HG02938 (cell line): ENCODE measurements at regions not wholly inside any gene's neighbourhood (a gene's known extent, or its start where the extent isn't known, plus 50 kb on each side); places are given as distances from the start of the nearest gene placed in this dataset.
"Not testable (repeated sequence)": the region's sequence is repeated elsewhere in the genome, so short reads cannot be mapped to it uniquely, and the experiment has no call there.

Source experiments
- ATAC-seq: cut with Tn5 transposase; IDR thresholded peaks from one replicate; pipeline ENCODE4 v1.9.1; 2021; ENCODE audit warnings: mild to moderate bottlenecking, moderate library complexity; ENCODE audit not compliant: unreplicated experiment

DNA sequence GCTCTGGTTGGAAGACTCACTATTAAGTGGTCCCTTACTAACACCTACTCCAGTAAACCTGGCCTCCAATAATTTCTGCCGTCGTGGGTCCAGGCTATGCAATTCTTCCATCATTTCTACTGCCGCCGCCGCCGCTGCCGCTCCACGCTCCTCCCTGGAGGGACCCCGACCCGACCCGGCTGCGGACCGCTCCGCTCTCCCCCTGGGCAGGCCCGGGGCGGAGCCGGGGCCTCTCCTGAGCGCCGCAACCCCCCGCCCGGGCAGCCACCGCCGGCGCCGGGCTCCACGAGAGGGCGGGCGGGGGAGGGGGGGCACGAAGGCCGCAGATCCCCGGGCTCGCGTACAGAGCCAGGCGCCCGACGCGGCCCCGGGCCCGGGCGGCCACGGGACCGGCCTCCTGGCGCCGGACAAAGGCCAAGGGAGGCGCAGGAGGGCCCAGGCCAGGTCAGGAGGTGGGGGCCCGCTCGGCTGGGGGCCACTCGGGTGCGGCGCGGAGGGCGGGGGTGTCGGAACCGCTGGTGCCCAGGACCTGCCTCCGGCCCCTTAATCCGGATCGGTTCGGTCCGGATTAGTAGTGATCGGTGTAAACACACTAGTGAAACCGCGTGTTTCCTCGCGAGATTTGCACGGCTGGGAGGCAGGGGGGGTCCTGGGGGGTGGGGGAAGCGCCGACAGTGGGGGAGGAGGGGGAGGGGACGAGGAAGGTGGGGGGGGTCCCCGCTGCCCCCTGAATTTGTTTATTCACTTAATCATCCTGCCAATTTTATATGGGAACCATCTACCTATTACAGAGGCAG, 215.1 kb upstream of the CCL2 start:
- not testable (repeated sequence) for ATAC-seq

DNA sequence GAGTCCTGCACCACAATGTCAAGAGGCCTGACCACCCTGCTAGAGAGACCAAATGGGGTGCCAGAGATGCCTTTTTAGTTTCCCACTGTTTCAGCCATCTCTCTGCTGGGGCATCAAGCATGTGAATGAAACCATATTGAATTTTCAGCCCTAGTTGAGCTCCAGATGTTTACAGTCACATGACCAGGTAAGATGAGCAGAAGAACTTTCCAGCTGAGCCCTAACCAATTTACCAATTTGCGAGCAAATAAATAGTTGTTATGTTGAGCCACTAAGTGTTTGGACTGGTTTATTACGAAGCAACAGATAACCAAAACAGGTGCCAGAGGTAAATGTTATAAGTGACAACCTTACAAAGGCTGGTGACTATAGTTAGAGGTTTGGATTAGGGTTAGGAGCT, 209.1 kb upstream of the CCL2 start:
- no peak for ATAC-seq

GRCh38 chr17:34051046-34051445, 204.0 kb upstream of the CCL2 start:
- no peak for ATAC-seq

DNA sequence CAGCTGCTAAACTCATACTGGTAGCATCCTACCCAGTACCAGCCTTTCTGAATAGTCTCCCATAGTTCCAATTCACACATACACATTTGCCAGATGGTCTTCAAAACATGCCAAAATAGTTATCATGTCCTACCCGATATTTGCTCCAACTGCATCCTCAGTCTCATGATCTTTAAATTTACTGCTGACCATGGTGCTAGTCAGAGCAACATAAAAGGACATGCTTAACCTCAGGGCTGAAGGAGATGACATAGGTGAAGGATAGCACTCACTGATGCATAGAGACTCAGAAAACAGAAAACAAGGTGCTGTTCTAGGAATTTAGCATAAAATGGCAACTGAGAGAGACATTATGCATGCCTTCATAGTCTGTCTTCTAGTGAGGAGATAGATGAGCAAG, 200.6 kb upstream of the CCL2 start:
- ATAC-seq = no peak

DNA sequence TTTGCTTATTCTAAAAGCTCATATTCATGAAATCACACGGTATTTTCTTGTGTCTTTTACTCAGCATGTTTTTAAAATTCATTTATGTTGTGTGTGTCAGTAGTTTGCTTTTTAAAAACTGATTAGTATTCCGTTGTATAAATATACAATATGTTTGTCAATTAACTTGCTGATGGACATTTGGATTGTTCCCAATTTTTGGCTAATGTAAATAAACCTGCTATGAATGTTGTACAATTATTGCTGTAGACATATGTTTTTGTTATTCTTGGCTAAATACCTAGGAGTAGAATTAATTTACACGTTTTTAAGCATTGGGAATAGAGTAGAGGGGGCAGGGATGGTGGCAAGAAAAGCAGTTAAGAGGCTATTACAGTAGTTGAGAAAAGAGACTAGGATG, 199.5 kb upstream of the CCL2 start:
- no peak for ATAC-seq

DNA sequence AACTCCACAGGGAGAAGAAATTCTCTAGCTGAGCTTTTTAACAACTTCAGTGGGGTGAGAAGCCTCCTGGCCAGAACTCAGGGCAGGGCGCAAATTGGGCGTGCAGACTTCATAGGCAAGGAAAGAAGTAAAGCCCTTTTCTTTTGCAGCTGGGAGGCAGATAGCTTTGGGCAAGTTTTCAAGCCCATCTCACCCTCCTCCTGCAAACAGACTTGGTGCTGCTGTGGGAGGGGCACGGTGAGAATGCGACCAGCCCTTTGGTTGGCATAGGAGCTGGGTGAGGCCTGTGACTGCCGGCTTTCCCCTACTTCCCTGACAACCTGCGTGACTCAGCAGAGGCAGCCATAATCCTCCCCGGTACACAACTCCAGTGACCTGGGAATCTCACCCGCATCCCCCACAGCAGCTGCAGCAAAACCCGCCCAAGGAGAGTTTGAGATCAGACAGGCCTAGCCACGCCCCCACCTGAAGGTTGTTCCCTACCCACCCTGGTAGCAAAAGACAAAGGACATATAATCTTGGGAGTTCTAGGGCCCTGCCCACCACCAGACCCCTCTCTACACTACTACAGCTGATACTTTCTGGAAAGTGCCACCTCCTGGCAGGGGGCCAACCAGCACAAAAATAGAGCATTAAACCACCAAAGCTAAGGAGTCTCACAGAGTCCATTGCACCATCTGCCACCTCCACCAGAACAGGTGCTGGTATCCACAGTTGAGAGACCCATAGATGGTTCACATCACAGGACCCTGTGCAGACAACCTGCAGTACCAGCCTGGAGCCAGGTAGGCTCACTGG, 195.5 kb upstream of the CCL2 start:
- ATAC-seq = no peak

GRCh38 chr17:34066528-34066927, 188.6 kb upstream of the CCL2 start:
- no peak for ATAC-seq

DNA sequence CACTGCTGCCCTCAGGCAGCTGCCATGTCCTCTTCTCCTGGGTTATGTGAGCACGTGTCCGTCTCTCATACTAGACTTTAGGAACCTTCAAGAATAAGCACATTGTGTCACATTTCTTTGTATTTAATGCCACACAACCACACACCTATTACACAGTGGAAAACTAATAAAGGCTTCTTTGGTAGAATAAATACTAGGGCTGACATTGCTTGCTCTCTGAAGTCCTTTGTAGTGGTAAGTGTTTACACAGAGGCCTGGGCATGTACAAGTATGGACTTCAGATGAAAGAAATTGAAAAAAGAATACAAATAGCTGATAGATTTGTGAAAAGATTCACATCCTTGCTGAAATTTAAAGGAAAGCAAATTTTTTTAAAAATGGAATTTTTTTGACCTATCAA, 188.1 kb upstream of the CCL2 start:
- ATAC-seq = no peak

DNA sequence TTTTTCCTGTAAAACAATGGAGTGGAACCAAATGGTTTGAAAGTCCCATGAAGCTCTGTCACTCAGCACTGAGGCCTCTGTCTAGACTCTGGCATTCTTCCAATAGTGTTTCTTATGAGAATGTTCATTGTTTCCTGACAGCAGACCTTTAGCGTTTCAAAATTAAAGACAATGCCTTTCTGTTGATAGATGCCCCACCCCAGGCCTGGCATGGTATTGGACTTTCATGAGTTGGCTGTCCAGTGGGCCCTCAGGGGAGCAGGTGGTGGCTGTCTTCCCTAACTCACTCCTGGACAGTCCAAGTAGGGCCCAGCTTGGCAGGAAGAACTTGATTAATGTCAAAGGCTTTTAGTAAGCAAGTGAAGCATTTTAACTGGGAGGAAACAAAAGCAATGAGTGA, 186.5 kb upstream of the CCL2 start:
- no peak for ATAC-seq

- ATAC-seq = no peak
These were observed 184.4 kb upstream of the CCL2 start for GRCh38 chr17:34070712-34071111.

- no peak for ATAC-seq
These were observed 183.1 kb upstream of the CCL2 start for GRCh38 chr17:34071886-34072420.

- ATAC-seq = no peak
These were observed 180.0 kb upstream of the CCL2 start for GRCh38 chr17:34075076-34075475.

- ATAC-seq = no peak
These were observed 178.1 kb upstream of the CCL2 start for GRCh38 chr17:34076743-34077631.

DNA sequence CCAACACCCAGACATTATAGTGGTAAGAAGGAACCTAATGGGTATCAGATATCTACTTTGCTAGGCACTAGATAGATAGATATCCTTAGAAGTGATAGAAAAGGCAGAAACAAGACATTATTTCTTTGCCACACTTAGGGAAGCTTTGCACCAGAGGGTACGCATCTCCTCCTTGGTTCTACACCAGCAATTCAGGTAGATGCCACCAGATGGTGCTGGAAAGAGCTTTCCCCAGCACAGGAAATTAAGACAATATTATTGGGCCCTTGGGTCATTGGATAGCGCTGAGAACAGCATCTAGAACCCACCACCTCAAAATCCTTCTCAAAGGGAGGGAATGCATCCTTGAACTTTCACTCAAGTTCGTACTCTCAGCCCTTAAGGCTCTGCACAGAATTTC, 173.8 kb upstream of the CCL2 start:
- ATAC-seq = no peak

DNA sequence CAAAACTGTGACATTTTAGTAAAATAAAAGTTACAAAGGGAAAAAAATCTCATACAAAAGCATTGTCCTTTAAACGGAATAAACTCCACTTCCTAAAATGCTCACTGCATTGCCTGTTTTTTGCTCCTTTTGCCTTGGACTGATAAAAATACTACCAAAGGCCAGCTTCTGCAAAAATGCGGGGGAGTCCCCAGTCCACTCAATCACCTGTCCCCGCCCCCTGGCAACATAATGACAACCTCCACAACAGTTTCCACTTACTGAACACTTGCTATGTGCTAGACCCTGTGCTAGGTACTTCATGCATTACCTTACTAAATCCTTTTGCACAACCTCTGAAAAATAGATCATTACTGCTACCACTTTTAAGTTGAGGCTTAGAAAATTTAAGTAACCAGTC, 172.7 kb upstream of the CCL2 start:
- no peak for ATAC-seq

GRCh38 chr17:34089042-34089441, 166.0 kb upstream of the CCL2 start:
- not testable (repeated sequence) for ATAC-seq

- ATAC-seq = no peak
These were observed 164.5 kb upstream of the CCL2 start for GRCh38 chr17:34090593-34090992.

GRCh38 chr17:34091975-34092374, 163.1 kb upstream of the CCL2 start:
- ATAC-seq = no peak

DNA sequence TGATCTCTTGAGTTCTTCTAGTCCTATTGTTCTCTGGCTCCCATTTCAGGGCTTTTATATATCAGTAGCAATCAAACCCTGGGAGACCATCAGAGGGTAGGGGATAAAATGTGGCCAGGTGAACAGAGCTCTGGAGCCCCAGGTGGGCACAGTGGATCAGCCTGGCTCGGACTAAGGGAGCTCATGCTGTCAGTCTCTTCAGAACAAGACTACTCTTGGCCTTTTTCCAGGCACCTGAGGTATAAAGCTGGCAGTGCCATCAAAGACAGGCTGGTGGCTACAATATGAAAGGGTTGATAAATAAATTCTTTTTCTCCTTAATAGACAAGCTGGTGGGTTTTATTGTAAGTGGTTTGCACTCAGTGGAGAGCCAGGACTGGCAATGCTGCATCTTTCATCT, 160.0 kb upstream of the CCL2 start:
- no peak for ATAC-seq

DNA sequence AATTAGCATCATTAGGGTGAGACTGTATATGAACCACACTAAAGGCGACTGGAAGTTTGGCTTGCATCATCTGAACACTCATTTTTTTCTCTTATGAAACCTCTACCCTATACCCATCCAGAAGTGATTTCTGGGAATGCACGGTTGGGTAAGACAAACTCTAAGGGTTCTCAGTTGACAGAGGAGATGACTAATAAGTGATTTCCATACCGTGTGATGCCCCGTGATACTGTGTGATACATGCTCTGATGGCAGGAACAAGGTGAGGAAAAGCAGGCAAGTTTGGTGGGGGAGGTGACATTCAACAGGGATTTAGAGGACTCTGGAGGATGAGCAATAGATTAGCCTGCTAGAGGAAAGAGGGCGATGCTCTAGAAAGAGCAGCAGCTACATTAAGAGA, 156.4 kb upstream of the CCL2 start:
- ATAC-seq = no peak

DNA sequence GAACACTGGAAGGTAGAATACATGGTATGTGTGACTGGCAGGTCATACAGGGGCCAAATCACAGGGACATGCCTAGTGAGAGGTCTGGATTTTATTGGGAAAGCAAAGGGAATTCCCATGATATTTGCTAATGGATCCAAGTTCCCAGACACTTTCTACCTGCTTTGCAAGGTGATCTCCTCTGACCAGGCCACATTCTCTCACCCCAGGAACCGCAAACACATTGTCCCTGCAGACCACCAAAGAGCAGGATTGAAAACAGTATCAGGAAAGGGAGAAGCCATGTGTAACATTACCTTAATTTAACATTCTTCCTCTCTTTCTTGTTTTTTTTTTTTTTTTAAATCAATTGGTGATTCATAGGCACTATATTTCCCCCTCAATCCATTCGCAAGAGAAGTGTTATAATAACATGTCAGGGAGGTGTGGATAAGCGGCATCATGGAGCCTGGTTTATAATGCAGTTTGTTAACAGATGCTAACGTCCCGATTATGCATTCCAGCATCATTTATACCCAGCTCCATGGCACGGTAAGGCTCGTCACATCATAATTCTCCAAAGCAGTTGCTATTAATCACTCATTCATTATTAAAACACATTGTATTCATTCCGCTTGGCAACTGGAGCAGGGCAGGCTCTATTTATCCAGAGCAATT, 155.1 kb upstream of the CCL2 start:
- no peak for ATAC-seq
